Kidney (tissue), 13 donors: ENCODE measurements at regions not wholly inside any gene's neighbourhood (a gene's known extent, or its start where the extent isn't known, plus 50 kb on each side); places are given as distances from the start of the nearest gene placed in this dataset.

ENCODE experiments used
- DNase-seq, 5 donors: peaks; one replicate each; pipeline ENCODE4 v3.0.0-alpha.2; 2013 to 2020
- FAIRE-seq: peaks from 2 replicates; lab custom pipeline; 2012; peaks lifted over from hg19 to GRCh38; lab: Jason Lieb, UNC
- H3K27ac ChIP-seq, 2 donors: one replicate each; pipeline ENCODE4 v1.7.0; 2013; ENCODE audit warnings: low read depth in 2 of 2, low read length in 2 of 2, inconsistent platforms in 1 of 2
- H3K27me3 ChIP-seq: one replicate; pipeline ENCODE4 v1.7.1; 2013; ENCODE audit warnings: low read length, inconsistent platforms; ENCODE audit not compliant: control insufficient read depth, insufficient read depth
- H3K36me3 ChIP-seq, 3 donors: one replicate each; pipeline versions ENCODE4 v1.7.0 to v1.7.1; 2013; ENCODE audit warnings: low read length in 3 of 3, control low read depth in 1 of 3, inconsistent platforms in 1 of 3; ENCODE audit not compliant: insufficient read depth in 3 of 3, control insufficient read depth in 2 of 3
- H3K4me1 ChIP-seq, 3 donors: one replicate each; pipeline versions ENCODE4 v1.7.0 to v1.7.1; 2013; ENCODE audit warnings: low read length in 3 of 3, inconsistent platforms in 1 of 3, low read depth in 1 of 3; ENCODE audit not compliant: control insufficient read depth in 2 of 3, insufficient read depth in 2 of 3
- H3K4me3 ChIP-seq, 3 donors: one replicate each; pipeline versions ENCODE4 v1.7.0 to v1.8.1; 2013; ENCODE audit warnings: low read length in 3 of 3, control low read depth in 1 of 3, inconsistent platforms in 1 of 3
- H3K9ac ChIP-seq, 3 donors: one replicate each; pipeline versions ENCODE4 v1.7.0 to v1.7.1; 2013; ENCODE audit warnings: low read length in 3 of 3, control low read depth in 1 of 3, inconsistent platforms in 1 of 3
- H3K9me3 ChIP-seq, 3 donors: one replicate each; pipeline versions ENCODE4 v1.7.0 to v1.7.1; 2013; ENCODE audit warnings: low read length in 3 of 3, control low read depth in 1 of 3, inconsistent platforms in 1 of 3; ENCODE audit not compliant: control insufficient read depth in 2 of 3, insufficient read depth in 1 of 3
- CTCF ChIP-seq: IDR thresholded peaks from 3 replicates; pipeline ENCODE4 v1.5.1; 2012; ENCODE audit warnings: mild to moderate bottlenecking, moderate library complexity, borderline replicate concordance; ENCODE audit not compliant: insufficient read depth; ENCODE audit errors: extremely low read depth
- intact Hi-C: fragments of 100-400 bp; cut with DNase I; formaldehyde crosslinking; loops from one replicate; pipeline ENCODE4 v1.11.1; 2022
- donor health status: control.
- donor health status: control.
- donor health status: control.
- donor health status: control.
- donor health status: control.
- donor health status: DM: yes; HTN: yes; CAD: no.
- donor health status: Normal renal cell carcinoma (clear cell type).

DNA sequence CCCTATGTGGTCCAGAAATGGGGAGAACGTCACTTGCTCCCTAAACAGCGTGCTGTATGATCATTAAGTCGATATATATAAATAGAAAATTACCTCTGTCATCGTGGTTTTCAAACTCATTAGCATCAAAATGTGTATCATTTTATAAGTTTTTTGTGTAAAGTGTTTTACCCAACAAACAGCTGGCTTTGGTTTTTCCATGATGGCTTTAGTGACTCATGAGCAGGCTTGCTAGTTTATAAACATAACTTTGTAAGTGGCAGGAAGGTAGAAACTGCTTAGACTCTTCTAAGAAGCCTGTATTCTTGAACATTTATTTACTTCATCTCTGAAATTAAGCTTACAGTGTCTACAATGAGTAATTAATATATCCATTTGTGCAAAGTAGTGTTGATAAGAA is 108.4 kb upstream of the DIPK2B start:
- Histone ChIP-seq H3K27me3 (no peaks in the 10 kb centered on the region), H3K9me3 (no peaks in the 10 kb centered on the region), H3K9ac (no peak overlapping the region), H3K4me3 (no peak overlapping the region), H3K27ac (no peak overlapping the region), H3K4me1 (no peaks in the 10 kb centered on the region), H3K36me3 (no peaks in the 10 kb centered on the region)
- no peak for TF ChIP-seq CTCF
- FAIRE-seq (no peak), DNase-seq (no peak)
- intact Hi-C loops = no loop called here

- no peak for TF ChIP-seq CTCF
- Histone ChIP-seq H3K27me3 (no peaks in the 10 kb centered on the region), H3K36me3 (no peaks in the 10 kb centered on the region), H3K9ac (no peak overlapping the region), H3K4me3 (no peak overlapping the region), H3K9me3 (no peaks in the 10 kb centered on the region), H3K27ac (no peak overlapping the region), H3K4me1 (no peaks in the 10 kb centered on the region)
- FAIRE-seq = no peak
- no peak for DNase-seq
- intact Hi-C loops = no loop called here
Observed at GRCh38 chrX:45306794-45307193, 106.1 kb upstream of the DIPK2B start.

- Histone ChIP-seq H3K36me3 (no peaks in the 10 kb centered on the region), H3K27ac (no peak overlapping the region), H3K4me1 (no peaks in the 10 kb centered on the region), H3K9ac (no peak overlapping the region), H3K27me3 (no peaks in the 10 kb centered on the region), H3K4me3 (no peak overlapping the region), H3K9me3 (no peaks in the 10 kb centered on the region)
- intact Hi-C loops = no loop called here
- no peak for FAIRE-seq
- DNase-seq = no peak
- no peak for TF ChIP-seq CTCF
Observed at GRCh38 chrX:45300638-45301037, 100.0 kb upstream of the DIPK2B start.
